Type B pancreatic cell (in vitro differentiated cells): ENCODE measurements at regions not wholly inside any gene's neighbourhood (a gene's known extent, or its start where the extent isn't known, plus 50 kb on each side); places are given as distances from the start of the nearest gene placed in this dataset.

Source experiments
- DNase-seq: peaks from one replicate; pipeline ENCODE4 v3.0.0; 2021; ENCODE audit warnings: mixed read lengths; ENCODE audit not compliant: unreplicated experiment; ENCODE audit errors: extremely low spot score
- H3K27ac Mint-ChIP-seq: 2 replicates; pipeline ENCODE4 v1.8.0; 2021; ENCODE audit warnings: mild to moderate bottlenecking, mixed read lengths
- H3K27me3 Mint-ChIP-seq: 2 replicates; pipeline ENCODE4 v1.8.0; 2021; ENCODE audit warnings: mixed read lengths
- H3K36me3 Mint-ChIP-seq: 2 replicates; pipeline ENCODE4 v1.8.0; 2021; ENCODE audit warnings: mixed read lengths
- H3K4me1 Mint-ChIP-seq: one replicate; pipeline ENCODE4 v1.8.0; 2021; ENCODE audit warnings: mixed read lengths; ENCODE audit not compliant: unreplicated experiment
- H3K4me3 Mint-ChIP-seq: 2 replicates; pipeline ENCODE4 v1.8.0; 2021; ENCODE audit warnings: mild to moderate bottlenecking, mixed read lengths
- H3K9me3 Mint-ChIP-seq: 2 replicates; pipeline ENCODE4 v1.8.0; 2021; ENCODE audit warnings: mixed read lengths
- CTCF ChIP-seq: fragments of 200-600 bp; sonication (generic); conservative IDR thresholded peaks from 2 replicates; pipeline ENCODE4 v1.5.0; 2021; ENCODE audit warnings: antibody characterized with exemption, mild to moderate bottlenecking

GRCh38 chrX:139052461-139052860 lies 340.9 kb upstream of the FGF13 start:
- Mint-ChIP-seq H3K27ac (no peak overlapping the region), H3K36me3 (peaks cover 8% of the 10 kb centered on the region), H3K4me3 (no peak overlapping the region), H3K27me3 (no peaks in the 10 kb centered on the region), H3K9me3 (peaks cover 6% of the 10 kb centered on the region), H3K4me1 (no peaks in the 10 kb centered on the region)
- DNase-seq = no peak
- no peak for TF ChIP-seq CTCF

- H3K9me3 Mint-ChIP-seq = peaks cover 6% of the 10 kb centered on the region
- peaks cover 4% of the 10 kb centered on the region for H3K36me3 Mint-ChIP-seq
- TF ChIP-seq CTCF = no peak
- DNase-seq = no peak
- H3K27me3 Mint-ChIP-seq = no peaks in the 10 kb centered on the region
- H3K4me1 Mint-ChIP-seq = no peaks in the 10 kb centered on the region
- no peak overlapping the region for H3K27ac Mint-ChIP-seq
- no peak overlapping the region for H3K4me3 Mint-ChIP-seq
These were observed 337.9 kb upstream of the FGF13 start for GRCh38 chrX:139049465-139049864.

GRCh38 chrX:139044680-139045079 lies 333.2 kb upstream of the FGF13 start:
- no peak for TF ChIP-seq CTCF
- no peaks in the 10 kb centered on the region for H3K4me1 Mint-ChIP-seq
- H3K4me3 Mint-ChIP-seq = no peak overlapping the region
- no peaks in the 10 kb centered on the region for H3K36me3 Mint-ChIP-seq
- peaks cover 7% of the 10 kb centered on the region for H3K9me3 Mint-ChIP-seq
- DNase-seq = no peak
- H3K27ac Mint-ChIP-seq = no peak overlapping the region
- H3K27me3 Mint-ChIP-seq = no peaks in the 10 kb centered on the region

GRCh38 chrX:139039041-139039440 lies 327.5 kb upstream of the FGF13 start:
- H3K27me3 Mint-ChIP-seq = no peaks in the 10 kb centered on the region
- DNase-seq = no peak
- no peaks in the 10 kb centered on the region for H3K36me3 Mint-ChIP-seq
- TF ChIP-seq CTCF = no peak
- H3K9me3 Mint-ChIP-seq = peaks cover 13% of the 10 kb centered on the region
- H3K4me3 Mint-ChIP-seq = no peak overlapping the region
- H3K4me1 Mint-ChIP-seq = no peaks in the 10 kb centered on the region
- no peak overlapping the region for H3K27ac Mint-ChIP-seq

GRCh38 chrX:139026811-139027210 lies 315.3 kb upstream of the FGF13 start:
- no peaks in the 10 kb centered on the region for H3K27me3 Mint-ChIP-seq
- no peak for DNase-seq
- no peaks in the 10 kb centered on the region for H3K4me1 Mint-ChIP-seq
- no peak overlapping the region for H3K27ac Mint-ChIP-seq
- no peaks in the 10 kb centered on the region for H3K9me3 Mint-ChIP-seq
- no peak overlapping the region for H3K4me3 Mint-ChIP-seq
- H3K36me3 Mint-ChIP-seq = no peaks in the 10 kb centered on the region
- TF ChIP-seq CTCF = no peak

GRCh38 chrX:139026406-139026805 lies 314.9 kb upstream of the FGF13 start:
- Mint-ChIP-seq H3K36me3 (no peaks in the 10 kb centered on the region), H3K27ac (no peak overlapping the region), H3K27me3 (no peaks in the 10 kb centered on the region), H3K4me1 (no peaks in the 10 kb centered on the region), H3K4me3 (no peak overlapping the region), H3K9me3 (no peaks in the 10 kb centered on the region)
- DNase-seq = no peak
- TF ChIP-seq CTCF = no peak
